PC-9 (cell line): ENCODE measurements at regions not wholly inside any gene's neighbourhood (a gene's known extent, or its start where the extent isn't known, plus 50 kb on each side); places are given as distances from the start of the nearest gene placed in this dataset.

Experiments used
- BruUV-seq: library from RNA; stranded (reverse); fragments of 400-500 nt; replicated peaks from 2 replicates; lab custom pipeline; 2021; lab: Mats Ljungman, UMichigan
- CTCF ChIA-PET: fragments of 300-600 bp; sonication (Branson Sonifier 250); formaldehyde crosslinking; loops from one replicate; lab custom pipeline; 2022; ENCODE audit warnings: antibody characterized with exemption; lab: Charles Lee
- POLR2A ChIA-PET: fragments of 300-600 bp; sonication (Branson Sonifier 250); formaldehyde crosslinking; loops from one replicate; lab custom pipeline; 2022; ENCODE audit warnings: antibody characterized with exemption; ENCODE audit not compliant: unreplicated experiment; lab: Charles Lee
- DNase-seq, 2 experiments: peaks; one replicate each; pipeline versions ENCODE4 v3.0.0 to v3.0.0-alpha.2; 2015 to 2022; ENCODE audit warnings: mixed read lengths in 1 of 2
- H2AFZ ChIP-seq: fragments of 200-600 bp; sonication (generic); 2 replicates; pipeline ENCODE4 v1.8.1; 2017; ENCODE audit warnings: antibody characterized with exemption
- H3F3A ChIP-seq: fragments of 200-600 bp; sonication (generic); 2 replicates; pipeline ENCODE4 v1.8.1; 2017; ENCODE audit warnings: antibody characterized with exemption, mild to moderate bottlenecking, low read depth; ENCODE audit not compliant: insufficient read depth
- H3K27ac ChIP-seq: fragments of 200-600 bp; sonication (generic); 2 replicates; pipeline ENCODE4 v1.6.1; 2016; ENCODE audit warnings: mixed run types
- H3K27me3 ChIP-seq: fragments of 200-600 bp; sonication (generic); 2 replicates; pipeline ENCODE4 v1.6.1; 2016; ENCODE audit warnings: low read depth, mixed run types; ENCODE audit not compliant: insufficient read depth
- H3K36me3 ChIP-seq: fragments of 200-600 bp; sonication (generic); 2 replicates; pipeline ENCODE4 v1.6.1; 2016; ENCODE audit warnings: low read depth, mixed run types
- H3K4me1 ChIP-seq: fragments of 200-600 bp; sonication (generic); replicated peaks from 2 replicates; pipeline ENCODE4 v1.6.1; 2016; ENCODE audit warnings: mixed run types; ENCODE audit not compliant: insufficient read depth
- H3K4me2 ChIP-seq: fragments of 200-600 bp; sonication (generic); 2 replicates; pipeline ENCODE4 v1.6.1; 2017; ENCODE audit warnings: mixed run types
- H3K4me3 ChIP-seq: fragments of 200-600 bp; sonication (generic); 2 replicates; pipeline ENCODE4 v1.6.1; 2016; ENCODE audit warnings: mixed run types
- H3K79me2 ChIP-seq: fragments of 200-600 bp; sonication (generic); 2 replicates; pipeline ENCODE4 v1.6.1; 2017; ENCODE audit warnings: low read depth, mixed run types
- H3K9me2 ChIP-seq: fragments of 200-600 bp; sonication (generic); 2 replicates; pipeline ENCODE4 v1.8.1; 2017; ENCODE audit warnings: mild to moderate bottlenecking; ENCODE audit not compliant: insufficient read depth
- H3K9me3 ChIP-seq: fragments of 200-600 bp; sonication (generic); 2 replicates; pipeline ENCODE4 v1.8.1; 2016; ENCODE audit warnings: low read depth; ENCODE audit not compliant: insufficient read depth
- H4K20me1 ChIP-seq: fragments of 200-600 bp; sonication (generic); 2 replicates; pipeline ENCODE4 v1.8.1; 2017; ENCODE audit not compliant: insufficient read depth
- CTCF ChIP-seq: fragments of 200-600 bp; sonication (generic); conservative IDR thresholded peaks from 2 replicates; pipeline ENCODE4 v1.6.1; 2017; ENCODE audit warnings: mixed run types, antibody characterized with exemption, mild to moderate bottlenecking, moderate library complexity
- EZH2 ChIP-seq: fragments of 200-600 bp; sonication (generic); IDR thresholded peaks from 2 replicates; pipeline ENCODE4 v1.8.0; 2017; ENCODE audit warnings: antibody characterized with exemption, low read depth
- intact Hi-C: fragments of 100-400 bp; cut with micrococcal nuclease; formaldehyde crosslinking; loops from one replicate; pipeline ENCODE4 v1.10.0; 2022; ENCODE audit not compliant: unreplicated experiment

- DNase-seq = no peak
- no peaks in the 10 kb centered on the region for H3K79me2 ChIP-seq
- intact Hi-C loops = no loop called here
- no peaks in the 10 kb centered on the region for H3K36me3 ChIP-seq
- CTCF ChIA-PET = no interaction called here
- no peaks in the 10 kb centered on the region for H3K9me3 ChIP-seq
- H3K27me3 ChIP-seq = no peaks in the 10 kb centered on the region
- BruUV-seq = no TSS peak
- POLR2A ChIA-PET = no interaction called here
- H3F3A ChIP-seq = no peaks in the 10 kb centered on the region
- no peak overlapping the region for H2AFZ ChIP-seq
- H3K9me2 ChIP-seq = no peaks in the 10 kb centered on the region
- no peaks in the 10 kb centered on the region for H3K4me1 ChIP-seq
- H4K20me1 ChIP-seq = no peaks in the 10 kb centered on the region
- no peak overlapping the region for H3K4me3 ChIP-seq
- H3K27ac ChIP-seq = no peak overlapping the region
- TF ChIP-seq EZH2 (no peak), CTCF (no peak)
- no peak overlapping the region for H3K4me2 ChIP-seq
Observed at GRCh38 chr3:94417963-94418455, 355.1 kb downstream of the NSUN3 start.

- Histone ChIP-seq H3K4me2 (no peak overlapping the region), H3K4me1 (no peaks in the 10 kb centered on the region), H3K9me3 (no peaks in the 10 kb centered on the region), H2AFZ (no peak overlapping the region), H4K20me1 (no peaks in the 10 kb centered on the region; the same call in 1 of the 2 replicates), H3F3A (no peaks in the 10 kb centered on the region), H3K9me2 (no peaks in the 10 kb centered on the region), H3K79me2 (no peaks in the 10 kb centered on the region), H3K27me3 (no peaks in the 10 kb centered on the region), H3K36me3 (no peaks in the 10 kb centered on the region), H3K4me3 (no peak overlapping the region), H3K27ac (no peak overlapping the region)
- no peak for DNase-seq
- no peak for TF ChIP-seq CTCF
- TF ChIP-seq EZH2 = no peak
- intact Hi-C loops = no loop called here
- no TSS peak for BruUV-seq
- CTCF ChIA-PET = no interaction called here
- POLR2A ChIA-PET = no interaction called here
Observed at GRCh38 chr3:94420931-94421330, 358.1 kb downstream of the NSUN3 start.

GRCh38 chr3:94423578-94423977 lies 360.7 kb downstream of the NSUN3 start:
- POLR2A ChIA-PET = no interaction called here
- intact Hi-C loops = no loop called here

More at GRCh38 chr3:94423578-94423977, 360.7 kb downstream of the NSUN3 start:
- no peak overlapping the region for H3K4me2 ChIP-seq
- no peaks in the 10 kb centered on the region for H3K36me3 ChIP-seq
- no peak overlapping the region for H3K4me3 ChIP-seq
- H3K4me1 ChIP-seq = no peaks in the 10 kb centered on the region
- no peaks in the 10 kb centered on the region for H3K79me2 ChIP-seq
- no peak overlapping the region for H2AFZ ChIP-seq
- H3K9me3 ChIP-seq = no peaks in the 10 kb centered on the region
- H3F3A ChIP-seq = no peaks in the 10 kb centered on the region
- H4K20me1 ChIP-seq = no peaks in the 10 kb centered on the region; the same call in 1 of the 2 replicates
- CTCF ChIA-PET = no interaction called here
- no peak for DNase-seq
- TF ChIP-seq EZH2 (no peak), CTCF (no peak)
- no peaks in the 10 kb centered on the region; the same call in 1 of the 2 replicates for H3K9me2 ChIP-seq
- no peak overlapping the region for H3K27ac ChIP-seq
- H3K27me3 ChIP-seq = no peaks in the 10 kb centered on the region
- BruUV-seq = no TSS peak
